Limb (tissue), 2 donors: ENCODE measurements at regions not wholly inside any gene's neighbourhood (a gene's known extent, or its start where the extent isn't known, plus 50 kb on each side); places are given as distances from the start of the nearest gene placed in this dataset.

ENCODE experiments used
- DNase-seq, 2 donors: peaks; one replicate each; pipeline ENCODE4 v3.0.0-alpha.2; 2016; ENCODE audit errors: extremely low spot score in 2 of 2

DNA sequence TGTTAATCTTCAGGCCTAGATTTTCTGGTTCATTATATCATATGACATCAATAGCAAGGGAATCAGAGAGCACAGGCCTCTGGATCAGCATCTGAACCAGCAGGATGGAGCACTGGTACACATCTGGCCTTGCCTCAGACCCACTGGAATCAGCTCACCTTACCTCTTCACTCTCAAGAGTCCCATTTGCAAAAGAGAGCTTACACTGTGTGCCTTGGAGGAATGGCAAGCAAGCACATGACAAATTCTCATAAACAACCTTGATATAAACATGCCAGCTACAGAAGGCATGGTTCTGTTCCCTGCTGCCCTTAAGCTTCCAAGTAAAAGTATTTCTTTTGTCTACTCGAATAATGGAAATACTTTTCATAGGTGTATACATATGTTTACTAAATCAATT, 128.6 kb upstream of the CPM start:
- no peak for DNase-seq

DNA sequence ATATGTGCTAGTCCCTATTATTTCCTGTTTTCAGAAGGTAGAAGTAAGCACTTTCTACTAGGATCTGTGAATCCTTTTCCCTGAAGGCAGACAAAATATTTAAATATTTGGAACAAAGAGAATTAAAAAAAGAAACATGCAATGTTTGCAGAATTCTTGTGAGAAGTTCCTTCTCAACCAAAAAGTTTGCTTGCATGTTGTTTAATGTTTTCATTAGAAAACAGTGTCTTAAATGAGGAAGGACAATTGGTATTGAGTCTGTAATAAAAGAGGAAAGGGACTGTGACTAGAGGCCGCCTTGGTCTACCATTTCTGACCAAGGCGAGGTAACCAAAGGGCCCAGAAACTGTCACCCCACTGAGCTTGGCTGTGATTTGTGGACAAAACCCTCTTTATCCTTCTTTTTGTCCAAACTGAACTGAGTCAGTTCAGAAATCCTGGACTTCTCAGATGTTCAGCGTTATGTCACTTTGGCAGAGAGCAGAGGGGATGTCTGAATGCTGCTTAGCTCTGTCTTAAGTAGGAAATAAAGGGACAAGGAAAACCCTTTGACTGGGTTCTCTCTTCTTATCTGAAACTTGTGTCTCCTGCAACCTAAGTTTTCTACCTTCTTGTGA, 129.8 kb upstream of the CPM start:
- DNase-seq, result no peak

- no peak for DNase-seq
Observed at GRCh38 chr12:69064734-69065443, 131.9 kb upstream of the CPM start.

DNA sequence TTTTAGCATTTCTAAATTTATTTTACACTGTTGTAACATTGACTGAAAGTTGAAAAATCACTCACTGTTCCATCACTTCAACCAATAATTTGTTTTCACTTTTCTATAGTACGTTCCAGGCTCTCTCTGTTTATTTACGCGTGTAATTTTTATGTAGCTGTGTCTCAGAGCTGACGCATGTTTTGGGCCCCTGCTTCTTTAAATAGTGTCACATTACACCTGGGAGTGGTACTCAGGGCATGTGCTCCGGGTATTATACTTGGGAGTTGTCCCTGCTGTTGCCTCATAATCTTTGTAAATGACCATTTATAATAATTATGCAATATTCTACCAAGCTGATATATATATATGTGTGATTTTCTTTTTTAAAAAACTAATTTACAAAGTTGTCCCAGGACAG, 132.8 kb upstream of the CPM start:
- no peak for DNase-seq

DNA sequence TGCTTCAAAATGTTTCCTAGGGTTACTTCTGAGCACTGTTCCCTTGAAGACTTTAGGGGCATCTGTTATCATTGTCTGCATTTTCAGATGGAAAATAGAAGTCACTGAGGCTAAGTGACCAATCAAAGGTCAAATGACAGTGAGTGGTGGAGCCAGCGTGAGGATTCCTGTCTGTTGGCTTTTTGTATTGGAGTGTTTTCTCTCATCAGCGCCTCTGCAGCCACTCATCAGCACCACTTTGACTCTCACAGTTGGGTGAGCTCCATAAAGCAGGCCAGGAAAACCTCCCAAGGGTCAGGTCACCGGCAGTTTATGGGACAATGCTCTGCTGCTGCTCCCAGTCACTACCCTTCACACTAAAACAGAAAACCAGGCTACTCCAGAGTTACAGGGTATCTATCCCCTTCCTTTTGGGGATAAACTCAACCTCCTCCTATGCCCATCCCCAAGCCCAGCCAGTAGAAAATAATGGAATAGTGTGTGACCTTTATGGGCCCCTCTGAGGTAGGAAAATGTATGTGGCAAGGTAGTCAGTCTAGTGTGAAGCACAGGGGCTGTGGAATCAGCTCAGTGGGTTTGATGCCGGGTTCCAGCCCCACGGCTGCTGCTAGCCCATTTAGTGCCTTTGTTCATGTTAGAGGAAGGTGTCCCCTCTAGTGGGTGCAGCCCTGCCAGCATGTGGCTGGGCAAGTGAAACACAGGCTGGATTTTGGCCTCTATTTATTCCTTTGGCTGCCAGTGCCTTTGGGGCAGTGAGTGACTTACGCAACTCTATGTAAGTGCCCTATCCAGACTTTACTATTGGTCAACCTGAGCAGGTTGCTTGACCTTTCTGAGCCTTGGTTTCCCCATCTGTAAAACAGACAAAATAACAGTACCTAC, 133.8 kb upstream of the CPM start:
- DNase-seq, result no peak

DNA sequence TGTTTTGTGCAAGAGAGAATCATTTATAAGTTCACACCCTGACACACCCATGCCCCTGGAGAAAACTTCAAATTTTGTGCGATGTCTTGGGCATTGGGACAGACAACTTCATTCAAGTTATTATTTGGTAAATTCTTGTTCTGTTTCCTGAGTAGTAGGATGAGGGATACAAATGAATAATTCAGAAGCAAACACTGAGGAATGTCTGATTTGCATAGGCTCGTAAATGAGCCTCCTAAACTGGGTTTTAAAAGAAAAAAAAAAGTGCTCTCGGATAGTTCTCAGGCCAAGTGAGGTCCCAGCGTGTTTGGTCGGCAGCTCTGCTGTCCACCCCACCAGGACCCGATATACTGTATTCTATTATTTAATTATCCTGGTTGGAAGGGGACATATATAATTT, 134.7 kb upstream of the CPM start:
- no peak for DNase-seq

- DNase-seq, result no peak
Observed at GRCh38 chr12:69068448-69068847, 135.5 kb upstream of the CPM start.

GRCh38 chr12:69069479-69069878, 136.5 kb upstream of the CPM start:
- DNase-seq, result no peak

DNA sequence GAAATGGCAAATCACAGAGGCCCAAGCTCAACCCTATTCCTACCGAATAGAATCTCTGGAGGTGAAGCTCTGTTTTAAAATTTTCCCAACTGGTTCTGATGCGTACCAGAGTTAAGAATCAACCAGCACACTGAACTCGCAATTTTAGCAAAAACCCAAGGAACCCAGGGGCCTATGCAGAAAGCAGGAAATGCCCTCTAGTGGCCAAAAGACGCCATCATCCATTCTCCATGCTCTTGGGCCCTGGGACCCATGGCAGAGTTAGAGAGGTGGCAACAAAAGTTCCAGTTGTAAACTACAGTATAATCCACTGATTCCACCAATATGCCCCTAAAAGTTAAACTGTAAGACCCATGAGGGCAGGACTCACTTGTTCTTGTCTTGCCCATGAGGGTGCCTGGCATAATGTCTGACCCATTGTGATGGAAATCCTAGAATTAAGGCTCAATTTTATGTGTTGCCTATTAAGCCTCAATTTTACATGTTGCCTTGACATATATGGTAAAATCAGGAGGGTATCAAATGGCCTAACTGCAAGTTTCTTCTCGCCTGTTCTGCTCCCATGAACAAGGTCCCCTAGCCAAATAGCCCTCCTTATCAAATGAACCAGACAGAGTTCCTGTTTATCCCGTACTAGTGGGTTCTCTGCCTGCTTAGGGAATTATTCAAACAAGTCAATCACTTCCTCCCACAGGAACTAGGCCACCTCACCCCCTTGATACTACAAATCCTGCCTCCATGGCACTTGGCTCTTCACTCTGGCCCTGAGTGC, 137.5 kb upstream of the CPM start:
- peak in 1 of 2 donors; percentile 63 for DNase-seq

DNA sequence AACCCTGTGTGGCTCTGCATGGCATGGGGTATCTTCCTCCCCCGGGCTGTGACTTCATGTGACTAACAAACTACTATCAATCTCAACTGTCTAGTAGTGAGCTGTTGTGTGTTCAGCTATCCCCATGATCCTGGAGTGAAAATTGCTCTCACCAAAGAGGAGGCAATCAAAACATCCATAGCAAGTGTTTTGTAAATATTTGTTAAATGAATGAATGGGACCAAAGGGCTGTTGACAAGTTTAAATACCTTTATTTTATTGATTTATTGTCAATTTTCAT, 138.1 kb upstream of the CPM start:
- DNase-seq, result no peak

GRCh38 chr12:69073035-69073434, 140.1 kb upstream of the CPM start:
- DNase-seq, result no peak

- no peak for DNase-seq
Observed at GRCh38 chr12:69074556-69075349, 141.8 kb upstream of the CPM start.

GRCh38 chr12:69083689-69084088, 150.7 kb upstream of the CPM start:
- DNase-seq, result no peak

DNA sequence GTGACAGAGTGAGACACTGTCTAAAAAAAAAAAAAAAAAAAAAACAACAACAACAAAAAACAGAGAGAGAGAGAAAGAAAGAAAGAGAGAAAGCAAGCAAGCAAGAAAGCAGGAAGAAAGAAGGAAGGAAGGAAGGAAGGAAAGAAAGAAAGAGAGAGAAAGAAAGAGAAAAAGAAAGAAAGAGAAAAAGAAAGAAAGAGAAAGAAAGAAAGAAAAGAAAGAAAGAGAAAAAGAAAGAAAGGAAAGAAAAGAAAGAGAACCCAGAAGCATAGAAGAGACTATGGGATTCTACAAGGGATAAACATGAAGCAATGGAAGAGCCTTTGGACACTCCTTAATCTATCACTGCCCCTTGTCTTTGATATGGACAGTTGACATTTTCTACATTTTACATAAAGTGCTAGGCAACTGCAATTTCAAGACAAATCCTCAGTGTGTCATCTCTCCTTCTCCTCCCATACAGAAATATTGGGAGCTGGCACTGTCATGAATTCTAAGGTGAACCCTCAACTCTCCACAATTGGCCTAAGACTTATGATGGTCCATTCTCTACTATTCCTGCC, 151.9 kb upstream of the CPM start:
- no peak for DNase-seq

DNA sequence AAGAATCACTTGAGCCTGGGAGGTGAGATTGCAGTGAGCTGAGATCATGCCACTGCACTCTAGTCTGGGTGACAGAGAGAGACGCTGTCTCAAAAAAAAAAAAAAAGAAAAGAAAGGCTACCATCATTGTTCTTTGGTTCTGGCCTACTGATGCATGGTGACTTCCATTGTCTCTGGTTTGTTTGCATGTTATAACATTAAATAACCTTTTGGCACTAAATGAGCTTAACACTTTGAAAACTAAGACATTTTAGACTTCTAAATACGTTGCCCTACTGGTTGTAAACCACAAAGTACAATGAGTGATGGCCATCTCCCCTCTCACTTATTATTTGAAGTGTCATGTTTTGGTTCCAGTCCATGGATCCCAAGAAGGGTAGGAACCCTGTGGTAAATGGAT, 152.9 kb upstream of the CPM start:
- DNase-seq, result no peak

GRCh38 chr12:69087986-69088385, 151.4 kb upstream of the CPSF6 start:
- DNase-seq, result no peak

GRCh38 chr12:69090722-69091121, 148.6 kb upstream of the CPSF6 start:
- no peak for DNase-seq

DNA sequence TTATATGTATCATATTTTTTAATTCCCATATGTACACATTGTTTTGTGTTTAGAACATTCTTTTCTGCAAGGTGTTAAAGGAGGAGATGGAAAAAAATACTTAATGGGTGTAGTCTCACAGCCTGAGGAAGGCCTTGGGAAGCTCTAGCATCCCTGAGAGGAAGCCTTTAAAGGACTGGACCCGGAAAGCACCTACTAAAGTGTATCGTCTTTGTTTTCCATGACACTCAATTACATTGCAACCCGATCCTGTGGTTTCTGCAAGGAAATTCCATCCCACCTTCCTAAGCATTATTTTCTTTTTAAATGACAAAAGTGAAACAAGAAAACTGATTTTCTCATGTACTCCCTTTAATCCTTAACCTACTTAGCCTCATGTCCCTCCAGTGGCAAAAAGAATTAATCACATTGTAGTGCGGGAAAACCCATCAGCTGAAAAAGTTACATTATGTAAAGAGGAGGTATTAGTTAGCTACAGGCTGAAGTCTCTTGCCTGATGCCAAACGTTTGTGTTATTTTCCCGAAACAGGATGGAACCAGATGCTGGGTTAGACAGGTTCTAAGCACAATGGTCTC, 147.8 kb upstream of the CPSF6 start:
- no peak for DNase-seq

DNA sequence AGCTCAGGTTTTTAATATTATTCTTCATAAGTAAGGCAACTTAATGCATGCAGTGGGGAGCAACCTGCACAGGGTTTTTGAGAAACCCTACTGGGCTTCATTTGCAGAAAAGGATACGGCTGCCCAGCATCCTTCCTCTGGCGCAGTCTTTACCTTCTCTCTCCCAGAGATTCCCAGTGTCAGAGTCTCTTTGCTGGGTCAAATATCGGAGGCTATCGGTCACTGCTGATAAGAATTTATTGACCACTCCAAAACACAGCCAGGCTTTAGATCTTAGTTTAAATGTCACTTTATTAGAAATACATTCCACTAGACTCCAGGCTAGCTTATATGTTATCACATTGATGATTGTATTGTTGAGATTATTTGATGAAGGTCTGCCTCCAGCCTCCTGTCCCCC, 147.2 kb upstream of the CPSF6 start:
- no peak for DNase-seq

DNA sequence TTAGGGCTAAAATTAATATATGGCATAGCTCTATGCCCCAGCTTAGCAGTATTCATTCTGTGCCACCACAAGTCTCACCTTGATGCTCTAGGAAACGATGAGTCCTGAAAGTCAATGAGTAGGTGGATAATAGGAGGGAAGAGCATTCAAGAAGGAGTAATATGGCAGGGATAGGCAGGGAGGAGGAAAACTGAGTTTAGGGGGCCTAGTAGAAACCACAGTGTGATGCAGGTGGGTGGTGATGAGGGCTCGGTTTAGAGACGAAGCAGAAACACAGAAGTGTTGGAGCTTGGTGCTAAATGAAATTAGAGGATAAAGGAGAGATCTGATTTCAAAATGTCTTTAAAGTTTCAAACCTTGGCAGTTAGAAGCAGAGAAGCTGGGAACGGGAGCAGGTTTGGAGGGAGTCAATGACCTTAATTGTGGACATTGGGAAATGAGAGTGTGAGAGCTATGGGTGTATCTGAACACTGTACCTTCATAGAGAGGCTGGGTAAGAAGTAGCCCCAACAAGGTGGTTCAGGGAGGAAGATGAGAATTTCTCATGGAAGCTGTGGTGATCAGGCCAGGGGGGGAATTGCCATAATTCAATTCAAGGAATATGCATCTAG, 144.7 kb upstream of the CPSF6 start:
- no peak for DNase-seq
